H9 (cell line): ENCODE measurements at regions not wholly inside any gene's neighbourhood (a gene's known extent, or its start where the extent isn't known, plus 50 kb on each side); places are given as distances from the start of the nearest gene placed in this dataset.

Source experiments
- DNase-seq: peaks from one replicate; pipeline ENCODE4 v3.0.0-alpha.2; 2017
- H2AFZ ChIP-seq: one replicate; pipeline ENCODE4 v1.6.1; 2013; ENCODE audit warnings: mild to moderate bottlenecking, low read length, control low read depth, moderate library complexity
- H2AK5ac ChIP-seq: 2 replicates; pipeline ENCODE4 v1.6.1; 2013; ENCODE audit warnings: low read length, control low read depth, mixed read lengths; ENCODE audit not compliant: insufficient read length
- H2BK120ac ChIP-seq: one replicate; pipeline ENCODE4 v1.6.1; 2013; ENCODE audit warnings: low read depth, mild to moderate bottlenecking, low read length, control low read depth, inconsistent platforms; ENCODE audit not compliant: poor library complexity, severe bottlenecking
- H2BK12ac ChIP-seq: 2 replicates; pipeline ENCODE4 v1.6.1; 2013; ENCODE audit warnings: low read length, control low read depth, mixed read lengths, low read depth; ENCODE audit not compliant: insufficient read length
- H2BK15ac ChIP-seq: 2 replicates; pipeline ENCODE4 v1.6.1; 2013; ENCODE audit warnings: low read depth, low read length, control low read depth
- H2BK20ac ChIP-seq: one replicate; pipeline ENCODE4 v1.6.1; 2013; ENCODE audit warnings: low read depth, mild to moderate bottlenecking, low read length, control low read depth, inconsistent platforms; ENCODE audit not compliant: poor library complexity, severe bottlenecking
- H2BK5ac ChIP-seq: 2 replicates; pipeline ENCODE4 v1.6.1; 2013; ENCODE audit warnings: low read length, control low read depth, mixed read lengths; ENCODE audit not compliant: insufficient read length
- H3K14ac ChIP-seq: 2 replicates; pipeline ENCODE4 v1.6.1; 2013; ENCODE audit warnings: low read length, control low read depth; ENCODE audit not compliant: insufficient read depth
- H3K18ac ChIP-seq: 2 replicates; pipeline ENCODE4 v1.6.1; 2013; ENCODE audit warnings: low read depth, mild to moderate bottlenecking, mixed read lengths, low read length, control low read depth; ENCODE audit not compliant: insufficient read length
- H3K23ac ChIP-seq: 2 replicates; pipeline ENCODE4 v1.6.1; 2013; ENCODE audit warnings: low read length, control low read depth, mixed read lengths, low read depth; ENCODE audit not compliant: insufficient read length
- H3K23me2 ChIP-seq: 2 replicates; pipeline ENCODE4 v1.6.1; 2013; ENCODE audit warnings: low read depth, mild to moderate bottlenecking, mixed read lengths, low read length, control low read depth; ENCODE audit not compliant: insufficient read length, poor library complexity, severe bottlenecking
- H3K27ac ChIP-seq: 2 replicates; pipeline ENCODE4 v1.5.1; 2013; ENCODE audit warnings: low read length, control low read depth, mixed read lengths, low read depth; ENCODE audit not compliant: insufficient read length
- H3K27me3 ChIP-seq: 2 replicates; pipeline ENCODE4 v1.6.1; 2013; ENCODE audit warnings: low read length, control low read depth, inconsistent platforms; ENCODE audit not compliant: insufficient read depth
- H3K4ac ChIP-seq: 2 replicates; pipeline ENCODE4 v1.6.1; 2013; ENCODE audit warnings: low read depth, mild to moderate bottlenecking, control low read depth, inconsistent platforms, low read length, moderate library complexity
- H3K4me1 ChIP-seq: 2 replicates; pipeline ENCODE4 v1.6.1; 2013; ENCODE audit warnings: low read length, control low read depth, inconsistent platforms; ENCODE audit not compliant: insufficient read depth
- H3K4me2 ChIP-seq: 2 replicates; pipeline ENCODE4 v1.6.1; 2013; ENCODE audit warnings: low read length, control low read depth, mixed read lengths; ENCODE audit not compliant: insufficient read length, insufficient read depth
- H3K56ac ChIP-seq: 2 replicates; pipeline ENCODE4 v1.6.1; 2013; ENCODE audit warnings: low read depth, mild to moderate bottlenecking, mixed read lengths, low read length, control low read depth; ENCODE audit not compliant: insufficient read length
- H3K79me1 ChIP-seq: 2 replicates; pipeline ENCODE4 v1.6.1; 2013; ENCODE audit warnings: low read depth, mild to moderate bottlenecking, moderate library complexity, low read length, control low read depth, inconsistent platforms; ENCODE audit not compliant: insufficient read depth, poor library complexity, severe bottlenecking
- H3K79me2 ChIP-seq: 2 replicates; pipeline ENCODE4 v1.6.1; 2013; ENCODE audit warnings: low read length, control low read depth, inconsistent platforms; ENCODE audit not compliant: insufficient read depth
- H3K9ac ChIP-seq: 2 replicates; pipeline ENCODE4 v1.6.1; 2013; ENCODE audit warnings: low read length, control low read depth, mixed read lengths; ENCODE audit not compliant: insufficient read length; ENCODE audit errors: extremely low read depth
- H3K9me3 ChIP-seq: one replicate; pipeline ENCODE4 v1.6.1; 2013; ENCODE audit warnings: low read depth, low read length, inconsistent platforms; ENCODE audit not compliant: control insufficient read depth
- H3T11ph ChIP-seq: one replicate; pipeline ENCODE4 v1.6.1; 2013; ENCODE audit warnings: mild to moderate bottlenecking, low read length, control low read depth, inconsistent platforms
- H4K20me1 ChIP-seq: one replicate; pipeline ENCODE4 v1.6.1; 2013; ENCODE audit not compliant: control insufficient read depth, insufficient read length, insufficient read depth
- H4K5ac ChIP-seq: 2 replicates; pipeline ENCODE4 v1.6.1; 2013; ENCODE audit warnings: low read depth, mild to moderate bottlenecking, mixed read lengths, low read length, control low read depth; ENCODE audit not compliant: insufficient read length
- H4K8ac ChIP-seq: replicated peaks from 2 replicates; pipeline ENCODE4 v1.6.1; 2013; ENCODE audit warnings: low read length, control low read depth, mixed read lengths, low read depth; ENCODE audit not compliant: insufficient read length
- H4K91ac ChIP-seq: 2 replicates; pipeline ENCODE4 v1.6.1; 2013; ENCODE audit warnings: low read depth, mild to moderate bottlenecking, moderate library complexity, mixed read lengths, low read length, control low read depth; ENCODE audit not compliant: insufficient read length
- H3K27ac Mint-ChIP-seq, 3 experiments: 2 replicates in 2 of 3; 3 replicates in 1 of 3; pipeline ENCODE4 v1.8.0; 2020 to 2021; ENCODE audit warnings: mixed read lengths in 3 of 3, mild to moderate bottlenecking in 1 of 3, moderate library complexity in 1 of 3
- H3K27me3 Mint-ChIP-seq: 2 replicates; pipeline ENCODE4 v1.8.0; 2021; ENCODE audit warnings: low read depth, mild to moderate bottlenecking, moderate library complexity, mixed read lengths
- H3K36me3 Mint-ChIP-seq, 3 experiments: 2 replicates in 2 of 3; 3 replicates in 1 of 3; pipeline ENCODE4 v1.8.0; 2020 to 2021; ENCODE audit warnings: low read depth in 3 of 3, mixed read lengths in 3 of 3; ENCODE audit not compliant: insufficient read depth in 1 of 3
- H3K4me1 Mint-ChIP-seq, 2 experiments: 2 replicates each; pipeline ENCODE4 v1.8.0; 2020; ENCODE audit warnings: mixed read lengths in 2 of 2
- H3K4me3 Mint-ChIP-seq, 2 experiments: 2 replicates in 1 of 2; 3 replicates in 1 of 2; pipeline ENCODE4 v1.8.0; 2020 to 2021; ENCODE audit warnings: mild to moderate bottlenecking in 2 of 2, mixed read lengths in 2 of 2, moderate library complexity in 1 of 2
- H3K9me3 Mint-ChIP-seq, 2 experiments: 2 replicates in 1 of 2; 3 replicates in 1 of 2; pipeline ENCODE4 v1.8.0; 2020; ENCODE audit warnings: mild to moderate bottlenecking in 2 of 2, mixed read lengths in 2 of 2, moderate library complexity in 1 of 2
- CTCF ChIP-seq: fragments of 200-600 bp; sonication (generic); conservative IDR thresholded peaks from 3 replicates; pipeline ENCODE4 v1.8.0; 2021; ENCODE audit warnings: antibody characterized with exemption, mild to moderate bottlenecking
- WGBS: extraction: QIAGEN DNeasy Blood & Tissue Kit; methylation state at CpG from one replicate; pipeline ENCODE4 v1.1.7; 2013; ENCODE audit warnings: missing lambda C conversion rate, low lambda C conversion rate, mixed read lengths; ENCODE audit not compliant: insufficient read length; ENCODE audit errors: extremely low coverage; 5-methylcytosine and 5-hydroxymethylcytosine counted together

GRCh38 chr5:92554447-92555085 is 1026.5 kb downstream of the NR2F1-AS1 start:
- H3K9ac ChIP-seq: no peak overlapping the region
- no peaks in the 10 kb centered on the region for H3K9me3 ChIP-seq
- H3K4ac ChIP-seq: no peak overlapping the region
- no peak overlapping the region for H2AK5ac ChIP-seq
- no peak for TF ChIP-seq CTCF
- H3K79me2 ChIP-seq: no peaks in the 10 kb centered on the region
- no peak overlapping the region for H3K27ac ChIP-seq
- H2BK20ac ChIP-seq: no peak overlapping the region
- H3K23ac ChIP-seq: no peak overlapping the region
- H3K27me3 ChIP-seq: no peaks in the 10 kb centered on the region
- H3K18ac ChIP-seq: no peak overlapping the region
- Mint-ChIP-seq H3K4me1 (peaks cover 3 to 5% of the 10 kb centered on the region in 2 experiments; a peak in 2 of 4 replicates), H3K4me3 (no peak overlapping the region), H3K27ac (no peak overlapping the region; a peak in 1 of 7 replicates), H3K27me3 (no peaks in the 10 kb centered on the region), H3K9me3 (no peaks in the 10 kb centered on the region), H3K36me3 (no peaks in the 10 kb centered on the region)
- H4K8ac ChIP-seq: no peak overlapping the region
- H3K56ac ChIP-seq: no peak overlapping the region
- no peaks in the 10 kb centered on the region for H3K79me1 ChIP-seq
- H3K4me1 ChIP-seq: no peaks in the 10 kb centered on the region
- no peak overlapping the region for H3T11ph ChIP-seq
- DNase-seq: no peak
- H2AFZ ChIP-seq: no peak overlapping the region
- no peak overlapping the region for H2BK120ac ChIP-seq
- H4K20me1 ChIP-seq: no peaks in the 10 kb centered on the region
- no CpG with 5 or more reads among the region's 1 CpG for WGBS
- no peak overlapping the region for H2BK5ac ChIP-seq
- no peak overlapping the region for H3K4me2 ChIP-seq
- H2BK15ac ChIP-seq: no peak overlapping the region
- no peak overlapping the region for H4K91ac ChIP-seq
- H3K23me2 ChIP-seq: no peaks in the 10 kb centered on the region
- no peak overlapping the region for H3K14ac ChIP-seq
- no peak overlapping the region for H2BK12ac ChIP-seq
- H4K5ac ChIP-seq: no peak overlapping the region
